ENCODE measurements at regions not wholly inside any gene's neighbourhood (a gene's known extent, or its start where the extent isn't known, plus 50 kb on each side); places are given as distances from the start of the nearest gene placed in this dataset.

DNA sequence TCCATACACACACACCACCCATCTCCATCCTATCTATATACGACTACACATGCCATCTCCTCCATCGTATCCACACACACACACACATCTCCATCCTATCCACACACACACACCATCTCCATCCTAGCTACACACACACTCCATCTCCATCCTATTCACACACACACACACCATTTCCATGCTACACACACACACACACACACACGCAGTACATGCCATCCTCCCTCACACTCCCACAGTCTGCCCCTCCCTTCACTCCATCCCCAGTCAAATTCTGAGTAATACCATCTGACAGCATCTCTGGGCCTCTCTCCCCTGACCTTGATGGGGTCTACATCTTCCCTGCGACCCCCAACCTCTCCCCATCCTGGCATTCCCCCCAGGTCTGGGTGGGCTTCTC, 193.8 kb upstream of the LHX5 start:
- TF ChIP-seq, protein P1, sequence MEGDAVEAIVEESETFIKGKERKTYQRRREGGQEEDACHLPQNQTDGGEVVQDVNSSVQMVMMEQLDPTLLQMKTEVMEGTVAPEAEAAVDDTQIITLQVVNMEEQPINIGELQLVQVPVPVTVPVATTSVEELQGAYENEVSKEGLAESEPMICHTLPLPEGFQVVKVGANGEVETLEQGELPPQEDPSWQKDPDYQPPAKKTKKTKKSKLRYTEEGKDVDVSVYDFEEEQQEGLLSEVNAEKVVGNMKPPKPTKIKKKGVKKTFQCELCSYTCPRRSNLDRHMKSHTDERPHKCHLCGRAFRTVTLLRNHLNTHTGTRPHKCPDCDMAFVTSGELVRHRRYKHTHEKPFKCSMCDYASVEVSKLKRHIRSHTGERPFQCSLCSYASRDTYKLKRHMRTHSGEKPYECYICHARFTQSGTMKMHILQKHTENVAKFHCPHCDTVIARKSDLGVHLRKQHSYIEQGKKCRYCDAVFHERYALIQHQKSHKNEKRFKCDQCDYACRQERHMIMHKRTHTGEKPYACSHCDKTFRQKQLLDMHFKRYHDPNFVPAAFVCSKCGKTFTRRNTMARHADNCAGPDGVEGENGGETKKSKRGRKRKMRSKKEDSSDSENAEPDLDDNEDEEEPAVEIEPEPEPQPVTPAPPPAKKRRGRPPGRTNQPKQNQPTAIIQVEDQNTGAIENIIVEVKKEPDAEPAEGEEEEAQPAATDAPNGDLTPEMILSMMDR (IDR thresholded peaks at IDR 0.05; ENCODE audit: insufficient read depth, low read length, poor library complexity, severe bottlenecking), result no peak
- TF ChIP-seq EZH2phosphoT487 (conservative IDR thresholded peaks at IDR 0.05; ENCODE audit: low read length), result no peak

All from SU-DHL-6 (cell line).